AG04449 (cell line): ENCODE measurements at regions not wholly inside any gene's neighbourhood (a gene's known extent, or its start where the extent isn't known, plus 50 kb on each side); places are given as distances from the start of the nearest gene placed in this dataset.
"Not testable (repeated sequence)": the region's sequence is repeated elsewhere in the genome, so short reads cannot be mapped to it uniquely, and the experiment has no call there.

Source experiments
- CTCF ChIA-PET: fragments of 350-600 bp; formaldehyde crosslinking; extraction: SDS; loops from one replicate; lab custom pipeline; 2021; ENCODE audit warnings: antibody characterized with exemption; lab: Yijun Ruan, JAX
- POLR2A ChIA-PET: fragments of 400-600, 350-600 bp; formaldehyde crosslinking; extraction: SDS; loops from one replicate; lab custom pipeline; 2020; ENCODE audit warnings: antibody characterized with exemption, inconsistent platforms; lab: Yijun Ruan, JAX
- DNase-seq: peaks from one replicate; pipeline ENCODE4 v3.0.0-alpha.2; 2010; ENCODE audit warnings: low read depth, low spot score
- H3K4me3 ChIP-seq: 2 replicates; pipeline ENCODE4 v1.5.1; 2011; ENCODE audit warnings: low read depth, mild to moderate bottlenecking, control low read depth, low read length
- CTCF ChIP-seq: IDR thresholded peaks from one replicate; pipeline ENCODE4 v1.5.1; 2011; ENCODE audit warnings: mild to moderate bottlenecking, moderate library complexity, low read length, control low read depth, inconsistent platforms; ENCODE audit not compliant: insufficient read depth; ENCODE audit errors: missing control alignments

- no peak overlapping the region for H3K4me3 ChIP-seq
- no peak for TF ChIP-seq CTCF
- ChIA-PET POLR2A (no interaction called here), CTCF (no interaction called here)
- DNase-seq: no peak
These were observed 213.9 kb downstream of the BAMBI start for GRCh38 chr10:28891058-28891713.

- no peak overlapping the region for H3K4me3 ChIP-seq
- POLR2A ChIA-PET: no interaction called here
- CTCF ChIA-PET: no interaction called here
- TF ChIP-seq CTCF: no peak
- DNase-seq: no peak
These were observed 215.7 kb downstream of the BAMBI start for GRCh38 chr10:28892818-28893547.

GRCh38 chr10:28894146-28894545 lies 216.8 kb downstream of the BAMBI start:
- ChIA-PET CTCF (no interaction called here), POLR2A (no interaction called here)
- TF ChIP-seq CTCF: no peak
- H3K4me3 ChIP-seq: no peak overlapping the region
- DNase-seq: no peak

GRCh38 chr10:28895671-28896070 lies 218.3 kb downstream of the BAMBI start:
- CTCF ChIA-PET, DNase-seq, POLR2A ChIA-PET, H3K4me3 ChIP-seq: not testable (repeated sequence)

GRCh38 chr10:28896791-28897409 lies 219.6 kb downstream of the BAMBI start:
- CTCF ChIA-PET, POLR2A ChIA-PET: not testable (repeated sequence)

GRCh38 chr10:28897617-28898464 lies 220.5 kb downstream of the BAMBI start:
- POLR2A ChIA-PET: no interaction called here
- DNase-seq: no peak
- CTCF ChIA-PET: interaction anchor here (1.4 kb wide), 1 partner anchor 13 kb away, joined by 3 read pairs; no protein-coding TSS in a partner anchor
- TF ChIP-seq CTCF: no peak
- H3K4me3 ChIP-seq: no peak overlapping the region

More at GRCh38 chr10:28896791-28897409, 219.6 kb downstream of the BAMBI start:
- not testable (repeated sequence) for H3K4me3 ChIP-seq, DNase-seq
